H4 (cell line): ENCODE measurements at regions not wholly inside any gene's neighbourhood (a gene's known extent, or its start where the extent isn't known, plus 50 kb on each side); places are given as distances from the start of the nearest gene placed in this dataset.
"Not testable (repeated sequence)": the region's sequence is repeated elsewhere in the genome, so short reads cannot be mapped to it uniquely, and the experiment has no call there.

Experiments
- DNase-seq: peaks from one replicate; pipeline ENCODE4 v3.0.0-alpha.2; 2015; ENCODE audit warnings: low spot score

DNA sequence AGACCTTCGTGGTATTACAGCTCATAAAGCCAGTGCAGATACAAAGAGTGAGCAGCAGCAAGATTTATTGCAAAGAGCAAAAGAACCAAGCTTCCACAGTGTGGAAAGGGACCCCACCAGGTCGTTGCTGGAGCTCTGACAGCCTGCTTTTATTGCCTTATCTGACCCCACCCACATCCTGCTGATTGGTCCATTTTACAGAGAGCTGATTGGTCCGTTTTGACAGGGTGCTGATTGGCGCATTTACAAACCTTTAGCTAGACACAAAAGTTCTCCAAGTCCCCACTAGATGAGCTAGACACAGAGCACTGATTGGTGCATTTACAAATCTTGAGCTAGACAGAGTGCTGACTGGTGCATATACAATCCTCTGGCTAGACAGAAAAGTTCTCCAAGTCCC, 74.9 kb upstream of the ATP5MC3 start:
- DNase-seq = not testable (repeated sequence)

- DNase-seq = no peak
These were observed 72.4 kb upstream of the ATP5MC3 start for GRCh38 chr2:175253871-175254270.

DNA sequence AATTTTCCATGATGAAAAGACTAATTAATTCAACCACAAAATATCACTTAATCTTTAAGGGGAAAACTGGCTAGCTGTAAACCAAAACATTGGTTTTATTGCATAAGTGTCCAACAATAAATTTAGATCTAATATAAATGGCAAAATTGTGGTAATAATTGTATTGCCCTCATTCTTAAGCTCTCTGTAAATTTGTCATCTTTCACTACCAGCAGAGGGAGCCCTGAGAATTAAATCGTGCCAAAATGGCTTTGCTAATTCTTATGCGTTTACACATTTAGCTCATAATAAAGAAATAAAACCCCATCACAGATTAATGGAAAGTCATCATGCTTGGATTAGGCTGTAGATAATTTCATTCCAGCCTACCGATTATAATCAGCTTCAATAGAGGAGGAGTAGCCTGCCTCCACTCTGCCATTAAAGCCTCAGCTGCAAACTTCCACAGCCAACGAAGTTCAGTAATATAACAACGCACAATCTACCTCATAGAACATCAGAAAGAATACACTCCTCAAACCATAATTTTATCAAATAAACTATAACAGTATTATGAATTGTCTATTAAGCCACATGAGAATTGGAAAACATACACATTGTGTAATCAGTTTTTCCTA, 70.0 kb upstream of the ATP5MC3 start:
- DNase-seq = peak; percentile 14

DNA sequence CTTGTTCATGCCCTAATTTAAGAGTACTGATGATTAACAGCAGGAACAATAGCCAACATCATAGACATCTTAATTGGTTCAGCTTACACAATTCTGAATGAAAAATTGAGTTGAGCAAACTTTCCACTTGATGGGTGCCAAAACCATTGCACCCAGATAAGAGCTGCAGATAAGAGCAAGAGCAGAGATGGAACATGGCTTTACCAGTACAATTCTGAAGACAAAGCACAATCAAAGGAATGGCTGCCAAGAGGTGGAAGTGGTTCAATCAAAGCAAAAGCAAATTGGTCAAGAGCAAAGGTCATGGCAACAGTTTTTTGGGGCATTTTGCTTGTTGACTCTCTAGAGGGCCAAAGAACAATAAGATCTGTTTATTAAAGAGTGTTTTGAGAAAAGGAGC, 65.6 kb upstream of the ATP5MC3 start:
- no peak for DNase-seq

GRCh38 chr2:175244697-175245096, 63.2 kb upstream of the ATP5MC3 start:
- DNase-seq = no peak

- DNase-seq = no peak
These were observed 60.2 kb upstream of the ATP5MC3 start for GRCh38 chr2:175241691-175242090.

DNA sequence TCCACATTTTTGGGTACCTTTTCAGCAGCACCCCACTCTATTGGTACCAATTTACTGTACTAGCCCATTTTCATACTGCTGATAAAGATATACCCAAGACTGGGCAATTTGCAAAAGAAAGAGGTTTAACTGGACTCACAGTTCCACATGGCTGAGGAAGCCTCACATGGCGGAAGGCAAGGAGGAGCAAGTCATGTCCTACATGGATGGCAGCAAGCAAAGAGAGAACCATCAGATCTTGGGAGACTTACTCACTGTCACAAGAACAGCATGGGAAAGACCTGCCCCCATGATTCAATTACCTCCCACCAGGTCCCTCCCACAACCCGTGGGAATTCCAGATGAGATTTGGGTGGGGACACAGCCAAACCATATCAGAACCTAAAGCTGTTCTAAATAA, 58.5 kb upstream of the ATP5MC3 start:
- DNase-seq = not testable (repeated sequence)

DNA sequence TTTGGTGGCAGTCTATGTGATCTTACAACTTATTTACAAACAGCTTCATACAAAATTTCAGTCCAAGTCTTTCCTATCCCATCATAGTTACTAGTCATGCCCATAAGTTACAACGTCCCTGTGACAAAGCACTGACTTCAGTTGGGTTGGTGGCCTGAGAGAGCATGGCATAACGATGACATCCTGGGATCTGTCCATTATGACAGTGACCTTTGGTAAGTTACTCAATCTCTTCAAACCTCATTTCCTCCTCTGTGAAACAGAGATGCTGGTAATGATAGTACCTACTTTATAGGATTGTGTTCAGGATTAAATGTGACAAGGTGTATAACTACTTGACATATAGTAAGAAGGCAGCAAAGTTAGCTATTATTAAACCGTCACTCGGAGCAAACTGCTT, 55.4 kb upstream of the ATP5MC3 start:
- no peak for DNase-seq

DNA sequence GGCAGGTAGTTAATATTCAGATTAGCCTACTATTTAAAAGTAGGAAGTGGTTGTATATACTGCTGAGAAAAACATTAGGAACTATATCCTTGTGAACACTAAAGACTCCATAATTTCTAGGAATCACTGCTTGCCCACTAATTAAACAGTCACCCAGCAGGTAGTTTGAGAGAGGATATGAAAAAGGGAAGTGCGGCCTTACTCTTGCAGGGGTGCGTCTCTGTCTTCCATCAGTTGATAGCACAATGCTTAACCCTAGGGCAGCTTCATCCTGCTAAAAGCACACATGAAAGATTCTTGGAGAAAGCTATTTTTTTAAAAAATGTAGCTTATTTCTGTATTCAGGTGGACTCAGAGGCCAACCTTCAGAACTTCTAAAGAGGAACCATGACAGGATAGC, 53.1 kb upstream of the ATP5MC3 start:
- no peak for DNase-seq

GRCh38 chr2:175234153-175234552, 52.6 kb upstream of the ATP5MC3 start:
- DNase-seq = peak; percentile 39

DNA sequence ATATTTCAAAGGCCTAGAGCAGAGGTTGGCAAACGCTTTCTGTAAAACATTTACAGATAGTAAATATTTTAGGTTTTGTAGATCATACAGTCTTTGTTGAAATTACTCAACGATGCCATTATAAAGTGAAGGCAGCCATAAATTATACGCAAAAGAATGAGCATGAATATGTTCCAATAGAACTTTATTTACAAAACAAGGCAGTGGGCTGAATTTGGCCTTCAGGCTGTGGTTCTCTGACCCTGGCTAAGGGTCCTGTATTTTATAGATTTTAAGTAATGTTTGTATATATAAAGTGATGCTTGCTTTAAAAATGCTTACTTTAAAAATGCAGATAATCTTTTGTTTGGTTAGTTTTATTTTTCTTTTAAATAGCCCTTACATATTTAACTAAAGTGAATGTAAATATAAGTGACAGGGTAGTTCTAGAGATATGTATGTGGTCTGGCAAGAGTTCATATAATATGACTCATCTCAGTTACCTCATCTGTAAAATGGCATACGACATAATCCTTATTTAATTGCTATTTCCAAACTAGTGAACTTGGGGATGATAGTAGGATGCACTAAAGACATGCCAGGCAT, 51.7 kb upstream of the ATP5MC3 start:
- DNase-seq = peak; percentile 89
